Tibial nerve (tissue), 4 donors: ENCODE measurements at regions not wholly inside any gene's neighbourhood (a gene's known extent, or its start where the extent isn't known, plus 50 kb on each side); places are given as distances from the start of the nearest gene placed in this dataset.

Source experiments
- EP300 ChIP-seq, 2 donors: sonication (generic); formaldehyde crosslinking; IDR thresholded peaks; one replicate each; pipeline ENCODE4 v1.6.1; 2017; ENCODE audit warnings: antibody characterized with exemption in 2 of 2, mild to moderate bottlenecking in 1 of 2
- TF ChIP-seq, protein P1 (sequence below), 5 experiments: fragments of 200-600 bp in 3 of 5; fragments of 450-650 bp in 2 of 5; sonication (generic) in 3 of 5; IDR thresholded peaks; one replicate each; pipeline ENCODE4 v1.5.1; 2016 to 2019; ENCODE audit warnings: antibody characterized with exemption in 5 of 5, mild to moderate bottlenecking in 3 of 5, moderate library complexity in 2 of 5

DNA sequence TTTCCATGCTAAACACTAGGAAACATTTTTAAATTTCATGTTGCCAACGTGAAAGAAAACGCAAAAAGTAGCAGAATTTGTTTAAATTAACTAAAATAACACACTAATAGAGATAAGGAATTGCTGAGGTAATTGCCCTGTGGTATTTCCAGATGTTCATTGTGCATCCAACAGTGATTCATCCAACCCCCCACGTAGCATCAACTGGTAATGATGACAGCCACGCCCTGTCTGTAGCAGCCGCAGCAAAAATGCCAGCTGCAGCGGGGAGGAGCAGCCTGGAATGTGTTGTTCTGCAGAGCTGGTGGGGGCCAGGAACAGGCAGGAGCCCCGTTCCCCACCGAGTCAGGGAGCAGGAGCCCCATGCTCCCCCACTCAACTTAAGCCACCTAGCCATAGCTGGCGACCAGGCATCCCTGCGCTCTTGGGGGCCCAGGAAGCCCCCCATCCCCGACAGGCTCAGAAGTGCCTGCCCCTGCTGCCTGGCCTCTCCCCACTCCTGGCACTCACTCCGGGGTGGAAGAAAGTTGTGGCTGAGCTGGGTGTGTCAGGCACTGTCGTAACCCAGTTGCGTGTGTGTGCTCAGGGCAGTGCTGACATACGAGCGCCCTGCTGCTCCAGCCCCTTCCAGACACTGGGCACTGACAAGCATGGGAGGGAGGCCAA, 695.1 kb upstream of the ACVR2A start:
- TF ChIP-seq, protein P1, sequence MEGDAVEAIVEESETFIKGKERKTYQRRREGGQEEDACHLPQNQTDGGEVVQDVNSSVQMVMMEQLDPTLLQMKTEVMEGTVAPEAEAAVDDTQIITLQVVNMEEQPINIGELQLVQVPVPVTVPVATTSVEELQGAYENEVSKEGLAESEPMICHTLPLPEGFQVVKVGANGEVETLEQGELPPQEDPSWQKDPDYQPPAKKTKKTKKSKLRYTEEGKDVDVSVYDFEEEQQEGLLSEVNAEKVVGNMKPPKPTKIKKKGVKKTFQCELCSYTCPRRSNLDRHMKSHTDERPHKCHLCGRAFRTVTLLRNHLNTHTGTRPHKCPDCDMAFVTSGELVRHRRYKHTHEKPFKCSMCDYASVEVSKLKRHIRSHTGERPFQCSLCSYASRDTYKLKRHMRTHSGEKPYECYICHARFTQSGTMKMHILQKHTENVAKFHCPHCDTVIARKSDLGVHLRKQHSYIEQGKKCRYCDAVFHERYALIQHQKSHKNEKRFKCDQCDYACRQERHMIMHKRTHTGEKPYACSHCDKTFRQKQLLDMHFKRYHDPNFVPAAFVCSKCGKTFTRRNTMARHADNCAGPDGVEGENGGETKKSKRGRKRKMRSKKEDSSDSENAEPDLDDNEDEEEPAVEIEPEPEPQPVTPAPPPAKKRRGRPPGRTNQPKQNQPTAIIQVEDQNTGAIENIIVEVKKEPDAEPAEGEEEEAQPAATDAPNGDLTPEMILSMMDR (IDR thresholded peaks at IDR 0.05): no peak
- no peak for TF ChIP-seq EP300 (IDR thresholded peaks at IDR 0.05)
